GM12878 (cell line): ENCODE measurements at regions not wholly inside any gene's neighbourhood (a gene's known extent, or its start where the extent isn't known, plus 50 kb on each side); places are given as distances from the start of the nearest gene placed in this dataset.

ENCODE experiments used
- CBFB ChIP-seq: IDR thresholded peaks from 2 replicates; pipeline ENCODE4 v1.6.1; 2016; ENCODE audit warnings: antibody characterized with exemption, low read depth
- CEBPB ChIP-seq, 2 experiments: fragments of 150-350 bp in 1 of 2; IDR thresholded peaks; 2 replicates each; pipeline ENCODE4 v1.6.1; 2012 to 2014; ENCODE audit warnings: low read depth in 2 of 2, low read length in 2 of 2, borderline replicate concordance in 1 of 2, inconsistent platforms in 1 of 2
- FOXM1 ChIP-seq: IDR thresholded peaks from 2 replicates; pipeline ENCODE4 v1.6.1; 2012; ENCODE audit warnings: low read depth, mild to moderate bottlenecking, inconsistent platforms, low read length, moderate library complexity
- GATAD2B ChIP-seq: fragments of 450-650 bp; conservative IDR thresholded peaks from 2 replicates; pipeline ENCODE4 v1.6.1; 2017; ENCODE audit warnings: low read depth, mild to moderate bottlenecking, moderate library complexity
- MTA2 ChIP-seq: fragments of 450-650 bp; IDR thresholded peaks from 2 replicates; pipeline ENCODE4 v1.6.1; 2016; ENCODE audit warnings: low read depth, mild to moderate bottlenecking, moderate library complexity
- MXI1 ChIP-seq: fragments of 150-350 bp; IDR thresholded peaks from 2 replicates; pipeline ENCODE4 v1.6.1; 2011; ENCODE audit warnings: low read depth, mild to moderate bottlenecking, inconsistent platforms, low read length, improper control_type of control experiment
- POLR2AphosphoS5 ChIP-seq: IDR thresholded peaks from 2 replicates; pipeline ENCODE4 v1.6.1; 2011; ENCODE audit warnings: mild to moderate bottlenecking, low read length, inconsistent platforms
- SMAD1 ChIP-seq: fragments of 450-650 bp; IDR thresholded peaks from 2 replicates; pipeline ENCODE4 v1.6.1; 2018; ENCODE audit warnings: mild to moderate bottlenecking, low read depth; ENCODE audit not compliant: partially characterized antibody
- SMC3 ChIP-seq: IDR thresholded peaks from 2 replicates; pipeline ENCODE4 v1.6.1; 2011; ENCODE audit warnings: low read length, improper control_type of control experiment, borderline replicate concordance
- YY1 ChIP-seq: IDR thresholded peaks from 2 replicates; pipeline ENCODE4 v1.6.1; 2011; ENCODE audit warnings: low read depth, mild to moderate bottlenecking, low read length
- TF ChIP-seq, protein P1 (sequence below), 3 experiments: IDR thresholded peaks in 2 of 3; conservative IDR thresholded peaks in 1 of 3; 2 replicates each; pipeline ENCODE4 v1.5.1; 2011; ENCODE audit warnings: low read depth in 3 of 3, low read length in 3 of 3, mild to moderate bottlenecking in 3 of 3, control low read depth in 2 of 3, moderate library complexity in 2 of 3, inconsistent platforms in 1 of 3, mixed read lengths in 1 of 3; ENCODE audit not compliant: control insufficient read depth in 2 of 3, insufficient read depth in 1 of 3; ENCODE audit errors: extremely low read depth in 1 of 3
- TF ChIP-seq, protein P2 (sequence below): IDR thresholded peaks from 2 replicates; pipeline ENCODE4 v1.6.1; 2011; ENCODE audit warnings: low read depth, low read length, improper control_type of control experiment, borderline replicate concordance
- TF ChIP-seq, protein P3 (sequence below): IDR thresholded peaks from 2 replicates; pipeline ENCODE4 v1.6.1; 2012; ENCODE audit warnings: low read length, inconsistent platforms

DNA sequence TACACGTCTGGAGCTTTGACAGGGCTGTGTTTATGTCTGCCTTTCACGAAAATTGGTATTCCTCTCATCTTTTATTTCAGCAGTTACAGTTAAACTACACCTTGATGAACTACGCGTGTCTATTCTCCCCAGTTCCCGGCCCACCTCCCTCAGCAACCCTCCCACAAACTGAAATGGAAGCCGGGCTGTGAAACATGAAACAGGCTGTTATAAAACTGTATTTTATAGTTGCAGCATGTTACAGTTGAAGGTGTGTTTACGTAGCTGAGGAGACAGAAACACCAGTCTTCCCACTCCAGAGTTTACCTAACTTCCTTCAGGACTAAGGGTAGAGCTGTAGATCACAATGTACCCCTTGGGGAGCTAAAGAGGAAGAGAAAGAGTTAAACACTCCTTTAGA lies 228.3 kb upstream of the ZNF32 start:
- TF ChIP-seq, protein P1, sequence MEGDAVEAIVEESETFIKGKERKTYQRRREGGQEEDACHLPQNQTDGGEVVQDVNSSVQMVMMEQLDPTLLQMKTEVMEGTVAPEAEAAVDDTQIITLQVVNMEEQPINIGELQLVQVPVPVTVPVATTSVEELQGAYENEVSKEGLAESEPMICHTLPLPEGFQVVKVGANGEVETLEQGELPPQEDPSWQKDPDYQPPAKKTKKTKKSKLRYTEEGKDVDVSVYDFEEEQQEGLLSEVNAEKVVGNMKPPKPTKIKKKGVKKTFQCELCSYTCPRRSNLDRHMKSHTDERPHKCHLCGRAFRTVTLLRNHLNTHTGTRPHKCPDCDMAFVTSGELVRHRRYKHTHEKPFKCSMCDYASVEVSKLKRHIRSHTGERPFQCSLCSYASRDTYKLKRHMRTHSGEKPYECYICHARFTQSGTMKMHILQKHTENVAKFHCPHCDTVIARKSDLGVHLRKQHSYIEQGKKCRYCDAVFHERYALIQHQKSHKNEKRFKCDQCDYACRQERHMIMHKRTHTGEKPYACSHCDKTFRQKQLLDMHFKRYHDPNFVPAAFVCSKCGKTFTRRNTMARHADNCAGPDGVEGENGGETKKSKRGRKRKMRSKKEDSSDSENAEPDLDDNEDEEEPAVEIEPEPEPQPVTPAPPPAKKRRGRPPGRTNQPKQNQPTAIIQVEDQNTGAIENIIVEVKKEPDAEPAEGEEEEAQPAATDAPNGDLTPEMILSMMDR (IDR thresholded peaks at IDR 0.05 in 2 of 3, conservative IDR thresholded peaks at IDR 0.05 in 1 of 3; ENCODE audit: control insufficient read depth in 2 of 3, extremely low read depth in 1 of 3, insufficient read depth in 1 of 3, low read depth in 3 of 3, low read length in 3 of 3) = no peak
- TF ChIP-seq POLR2AphosphoS5 (no peak), GATAD2B (no peak), MTA2 (no peak), CEBPB (IDR thresholded peaks at IDR 0.05; ENCODE audit: borderline replicate concordance in 1 of 2, low read depth in 2 of 2, low read length in 2 of 2) (no peak), SMC3 (no peak), YY1 (no peak), FOXM1 (no peak), SMAD1 (no peak), MXI1 (no peak), CBFB (no peak)
- TF ChIP-seq, protein P2, sequence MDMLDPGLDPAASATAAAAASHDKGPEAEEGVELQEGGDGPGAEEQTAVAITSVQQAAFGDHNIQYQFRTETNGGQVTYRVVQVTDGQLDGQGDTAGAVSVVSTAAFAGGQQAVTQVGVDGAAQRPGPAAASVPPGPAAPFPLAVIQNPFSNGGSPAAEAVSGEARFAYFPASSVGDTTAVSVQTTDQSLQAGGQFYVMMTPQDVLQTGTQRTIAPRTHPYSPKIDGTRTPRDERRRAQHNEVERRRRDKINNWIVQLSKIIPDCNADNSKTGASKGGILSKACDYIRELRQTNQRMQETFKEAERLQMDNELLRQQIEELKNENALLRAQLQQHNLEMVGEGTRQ = no peak
- TF ChIP-seq, protein P3, sequence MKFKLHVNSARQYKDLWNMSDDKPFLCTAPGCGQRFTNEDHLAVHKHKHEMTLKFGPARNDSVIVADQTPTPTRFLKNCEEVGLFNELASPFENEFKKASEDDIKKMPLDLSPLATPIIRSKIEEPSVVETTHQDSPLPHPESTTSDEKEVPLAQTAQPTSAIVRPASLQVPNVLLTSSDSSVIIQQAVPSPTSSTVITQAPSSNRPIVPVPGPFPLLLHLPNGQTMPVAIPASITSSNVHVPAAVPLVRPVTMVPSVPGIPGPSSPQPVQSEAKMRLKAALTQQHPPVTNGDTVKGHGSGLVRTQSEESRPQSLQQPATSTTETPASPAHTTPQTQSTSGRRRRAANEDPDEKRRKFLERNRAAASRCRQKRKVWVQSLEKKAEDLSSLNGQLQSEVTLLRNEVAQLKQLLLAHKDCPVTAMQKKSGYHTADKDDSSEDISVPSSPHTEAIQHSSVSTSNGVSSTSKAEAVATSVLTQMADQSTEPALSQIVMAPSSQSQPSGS = no peak
